ENCODE measurements at regions not wholly inside any gene's neighbourhood (a gene's known extent, or its start where the extent isn't known, plus 50 kb on each side); places are given as distances from the start of the nearest gene placed in this dataset.

DNA sequence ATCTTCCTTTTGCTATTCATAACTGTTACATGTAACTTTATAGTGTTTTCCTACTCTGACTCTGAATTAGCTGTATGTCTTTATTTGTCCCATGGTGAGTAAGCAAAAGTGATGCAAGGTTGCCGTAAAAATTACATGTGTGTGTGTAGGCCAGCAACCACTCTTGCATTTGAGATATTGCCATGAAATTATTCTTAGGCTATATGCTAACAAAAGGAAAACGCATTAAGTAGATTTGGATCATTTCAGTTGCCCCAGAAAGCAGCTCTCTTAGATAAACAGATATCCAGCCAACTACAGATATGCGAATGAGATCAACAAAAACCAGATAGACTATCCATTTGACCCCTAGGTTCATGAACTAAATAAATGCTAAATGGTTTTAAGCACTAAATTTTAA, 73.6 kb downstream of the CYLC2 start:
- Histone ChIP-seq H2AFZ (ENCODE audit: low read depth, low read length) (no peak overlapping the region), H3K4me3 (ENCODE audit: low read length) (no peak overlapping the region), H3K79me2 (ENCODE audit: low read length) (no peaks in the 10 kb centered on the region), H3K9ac (ENCODE audit: low read length) (no peak overlapping the region), H3K36me3 (replicated peaks; ENCODE audit: low read depth, low read length) (no peaks in the 10 kb centered on the region), H3K27ac (ENCODE audit: low read length) (no peak overlapping the region), H3K4me2 (ENCODE audit: low read length) (no peak overlapping the region), H3K4me1 (ENCODE audit: low read length) (no peaks in the 10 kb centered on the region), H4K20me1 (ENCODE audit: insufficient read depth, low read length) (no peaks in the 10 kb centered on the region), H3K27me3 (ENCODE audit: low read depth, low read length) (no peaks in the 10 kb centered on the region), H3K9me3 (ENCODE audit: insufficient read depth, low read length) (no peaks in the 10 kb centered on the region)
- TF ChIP-seq EZH2phosphoT487 (IDR thresholded peaks at IDR 0.05; ENCODE audit: low read depth), result no peak
- TF ChIP-seq, protein P1, sequence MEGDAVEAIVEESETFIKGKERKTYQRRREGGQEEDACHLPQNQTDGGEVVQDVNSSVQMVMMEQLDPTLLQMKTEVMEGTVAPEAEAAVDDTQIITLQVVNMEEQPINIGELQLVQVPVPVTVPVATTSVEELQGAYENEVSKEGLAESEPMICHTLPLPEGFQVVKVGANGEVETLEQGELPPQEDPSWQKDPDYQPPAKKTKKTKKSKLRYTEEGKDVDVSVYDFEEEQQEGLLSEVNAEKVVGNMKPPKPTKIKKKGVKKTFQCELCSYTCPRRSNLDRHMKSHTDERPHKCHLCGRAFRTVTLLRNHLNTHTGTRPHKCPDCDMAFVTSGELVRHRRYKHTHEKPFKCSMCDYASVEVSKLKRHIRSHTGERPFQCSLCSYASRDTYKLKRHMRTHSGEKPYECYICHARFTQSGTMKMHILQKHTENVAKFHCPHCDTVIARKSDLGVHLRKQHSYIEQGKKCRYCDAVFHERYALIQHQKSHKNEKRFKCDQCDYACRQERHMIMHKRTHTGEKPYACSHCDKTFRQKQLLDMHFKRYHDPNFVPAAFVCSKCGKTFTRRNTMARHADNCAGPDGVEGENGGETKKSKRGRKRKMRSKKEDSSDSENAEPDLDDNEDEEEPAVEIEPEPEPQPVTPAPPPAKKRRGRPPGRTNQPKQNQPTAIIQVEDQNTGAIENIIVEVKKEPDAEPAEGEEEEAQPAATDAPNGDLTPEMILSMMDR (IDR thresholded peaks at IDR 0.05; ENCODE audit: low read depth, low read length), result no peak

DNA sequence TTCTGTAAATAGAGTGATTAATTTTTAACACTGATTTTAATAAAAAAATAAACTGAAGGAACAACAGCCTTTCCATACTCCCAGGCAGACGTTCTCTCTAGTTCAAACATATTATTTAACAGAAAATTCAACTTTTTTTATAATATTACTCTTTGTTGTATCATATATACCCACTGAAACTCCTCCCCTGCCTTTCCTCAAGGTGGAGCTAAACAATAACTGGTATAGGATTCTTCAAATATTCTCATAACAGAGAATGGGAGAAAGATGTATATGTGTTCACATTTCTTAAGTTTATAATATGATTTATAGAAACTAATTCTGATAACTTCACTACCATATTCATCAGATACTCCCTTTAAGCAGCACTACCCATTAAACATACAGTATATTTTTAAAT, 83.4 kb downstream of the CYLC2 start:
- Histone ChIP-seq H3K27ac (ENCODE audit: low read length) (no peak overlapping the region), H4K20me1 (ENCODE audit: insufficient read depth, low read length) (no peaks in the 10 kb centered on the region), H3K4me1 (ENCODE audit: low read length) (no peaks in the 10 kb centered on the region), H3K36me3 (replicated peaks; ENCODE audit: low read depth, low read length) (no peaks in the 10 kb centered on the region), H3K4me3 (ENCODE audit: low read length) (no peak overlapping the region), H3K9me3 (ENCODE audit: insufficient read depth, low read length) (no peaks in the 10 kb centered on the region), H3K27me3 (ENCODE audit: low read depth, low read length) (no peaks in the 10 kb centered on the region), H3K4me2 (ENCODE audit: low read length) (no peak overlapping the region), H2AFZ (ENCODE audit: low read depth, low read length) (no peak overlapping the region), H3K9ac (ENCODE audit: low read length) (no peak overlapping the region), H3K79me2 (ENCODE audit: low read length) (no peaks in the 10 kb centered on the region)
- TF ChIP-seq, protein P1 (IDR thresholded peaks at IDR 0.05; ENCODE audit: low read depth, low read length), result no peak
- no peak for TF ChIP-seq EZH2phosphoT487 (IDR thresholded peaks at IDR 0.05; ENCODE audit: low read depth)

DNA sequence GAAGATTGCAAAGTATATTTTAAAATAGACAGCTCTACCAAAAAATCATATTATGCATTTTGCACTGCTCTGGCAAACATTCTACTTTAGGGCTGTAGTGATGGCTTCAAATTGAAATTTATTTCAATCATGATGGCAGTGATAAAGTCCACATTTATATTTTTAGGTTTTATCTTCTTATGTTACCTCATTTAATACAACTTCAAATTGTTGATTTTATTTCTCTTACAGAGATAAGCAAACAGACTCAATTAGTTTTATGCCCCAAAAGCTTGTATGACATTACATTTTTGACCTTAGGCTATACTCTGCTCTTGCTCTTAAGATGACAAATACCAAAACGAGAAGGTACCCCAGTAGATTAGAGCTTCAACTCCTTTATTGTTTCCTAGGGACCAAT, 87.4 kb downstream of the CYLC2 start:
- no peaks in the 10 kb centered on the region for H4K20me1 ChIP-seq (ENCODE audit: insufficient read depth, low read length)
- H3K79me2 ChIP-seq (ENCODE audit: low read length), result no peaks in the 10 kb centered on the region
- no peaks in the 10 kb centered on the region for H3K27me3 ChIP-seq (ENCODE audit: low read depth, low read length)
- H3K4me2 ChIP-seq (ENCODE audit: low read length), result no peak overlapping the region
- no peak overlapping the region for H3K27ac ChIP-seq (ENCODE audit: low read length)
- H3K36me3 ChIP-seq (replicated peaks; ENCODE audit: low read depth, low read length), result no peaks in the 10 kb centered on the region
- H3K9ac ChIP-seq (ENCODE audit: low read length), result no peak overlapping the region
- H3K4me1 ChIP-seq (ENCODE audit: low read length), result no peaks in the 10 kb centered on the region
- no peak overlapping the region for H3K4me3 ChIP-seq (ENCODE audit: low read length)
- no peak for TF ChIP-seq EZH2phosphoT487 (IDR thresholded peaks at IDR 0.05; ENCODE audit: low read depth)
- TF ChIP-seq, protein P1 (IDR thresholded peaks at IDR 0.05; ENCODE audit: low read depth, low read length), result no peak
- H3K9me3 ChIP-seq (ENCODE audit: insufficient read depth, low read length), result no peaks in the 10 kb centered on the region
- H2AFZ ChIP-seq (ENCODE audit: low read depth, low read length), result no peak overlapping the region

DNA sequence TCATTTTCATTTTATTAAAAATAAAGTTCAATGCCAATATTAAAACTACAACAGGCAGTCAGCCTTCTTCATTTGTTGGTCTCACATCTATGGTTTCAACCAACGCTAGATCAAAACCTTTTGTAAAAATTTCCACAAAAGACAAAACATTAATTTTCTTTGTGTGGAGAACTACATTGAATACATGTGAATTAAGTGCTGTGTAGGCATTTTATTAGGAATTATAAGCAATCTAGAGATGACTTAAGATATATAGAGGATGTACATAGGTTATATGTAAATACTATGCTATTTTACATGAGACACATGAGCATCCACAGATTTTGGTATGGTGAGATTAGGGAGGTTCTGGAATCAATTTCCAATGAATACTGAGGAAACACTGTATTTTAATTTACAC, 94.2 kb downstream of the CYLC2 start:
- H3K79me2 ChIP-seq (ENCODE audit: low read length), result no peaks in the 10 kb centered on the region
- H3K36me3 ChIP-seq (replicated peaks; ENCODE audit: low read depth, low read length), result no peaks in the 10 kb centered on the region
- no peaks in the 10 kb centered on the region for H3K4me1 ChIP-seq (ENCODE audit: low read length)
- no peak overlapping the region for H3K9ac ChIP-seq (ENCODE audit: low read length)
- no peak for TF ChIP-seq EZH2phosphoT487 (IDR thresholded peaks at IDR 0.05; ENCODE audit: low read depth)
- TF ChIP-seq, protein P1 (IDR thresholded peaks at IDR 0.05; ENCODE audit: low read depth, low read length), result no peak
- H3K27ac ChIP-seq (ENCODE audit: low read length), result no peak overlapping the region
- H3K4me2 ChIP-seq (ENCODE audit: low read length), result no peak overlapping the region
- H3K9me3 ChIP-seq (ENCODE audit: insufficient read depth, low read length), result no peaks in the 10 kb centered on the region
- H3K4me3 ChIP-seq (ENCODE audit: low read length), result no peak overlapping the region
- no peak overlapping the region for H2AFZ ChIP-seq (ENCODE audit: low read depth, low read length)
- H3K27me3 ChIP-seq (ENCODE audit: low read depth, low read length), result no peaks in the 10 kb centered on the region
- no peaks in the 10 kb centered on the region for H4K20me1 ChIP-seq (ENCODE audit: insufficient read depth, low read length)

All from OCI-LY3 (cell line).